ENCODE measurements at regions not wholly inside any gene's neighbourhood (a gene's known extent, or its start where the extent isn't known, plus 50 kb on each side); places are given as distances from the start of the nearest gene placed in this dataset.

GRCh38 chr20:56845546-56846086, 216.5 kb downstream of the TFAP2C start:
- Mint-ChIP-seq H3K27me3 (peaks cover 18% of the 10 kb centered on the region), H3K9me3 (no peaks in the 10 kb centered on the region), H3K4me1 (ENCODE audit: low read depth) (no peaks in the 10 kb centered on the region), H3K4me3 (no peak overlapping the region), H3K36me3 (ENCODE audit: low read depth) (no peaks in the 10 kb centered on the region), H3K27ac (no peak overlapping the region)
- ChIA-PET POLR2A (no interaction called here), CTCF (no interaction called here)
- Histone ChIP-seq H3K4me1 (ENCODE audit: insufficient read depth, low read length) (no peaks in the 10 kb centered on the region), H3K9me3 (ENCODE audit: control insufficient read depth in 1 of 2, insufficient read depth in 1 of 2, low read length in 2 of 2) (peaks cover 0 to 21% of the 10 kb centered on the region in 2 experiments), H3K4me3 (ENCODE audit: low read length) (no peak overlapping the region), H3K27ac (ENCODE audit: low read depth in 1 of 2, low read length in 2 of 2) (no peak overlapping the region), H3K36me3 (ENCODE audit: insufficient read depth, low read length) (no peaks in the 10 kb centered on the region), H3K27me3 (ENCODE audit: control insufficient read depth in 1 of 2, insufficient read depth in 2 of 2, low read length in 2 of 2) (peaks cover 0 to 5% of the 10 kb centered on the region in 2 experiments)
- ATAC-seq (ENCODE audit: poor library complexity) (no peak), DNase-seq (no peak)
- no peak for TF ChIP-seq CTCF (IDR thresholded peaks at IDR 0.05)
- intact Hi-C loops (cut with DNase I, micrococcal nuclease), result no loop called here

DNA sequence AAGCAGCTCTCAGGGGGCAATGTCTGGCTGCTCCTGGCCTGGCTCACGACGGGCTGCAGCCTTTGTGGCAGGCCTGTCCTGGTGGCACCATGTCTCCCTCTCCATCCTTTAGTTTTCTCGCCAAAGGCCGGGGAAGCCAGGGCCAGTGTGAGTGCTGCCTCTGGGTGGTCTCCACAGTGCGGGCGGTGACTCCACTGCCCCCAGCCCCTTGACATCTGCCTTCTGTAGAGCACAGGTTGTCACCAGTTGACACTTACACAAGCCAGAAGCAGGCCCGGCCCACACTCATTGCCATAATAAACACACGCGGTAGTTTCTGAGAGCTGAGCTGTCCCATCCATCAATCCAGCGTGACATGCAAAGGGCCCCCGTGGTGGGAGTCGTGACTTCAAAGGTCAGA, 219.5 kb downstream of the TFAP2C start:
- peaks cover 0 to 4% of the 10 kb centered on the region in 2 experiments for H3K27me3 ChIP-seq (ENCODE audit: control insufficient read depth in 1 of 2, insufficient read depth in 2 of 2, low read length in 2 of 2)
- no peaks in the 10 kb centered on the region for H3K4me1 ChIP-seq (ENCODE audit: insufficient read depth, low read length)
- ATAC-seq (ENCODE audit: poor library complexity), result no peak
- no peak overlapping the region for H3K27ac Mint-ChIP-seq
- peaks cover 0 to 7% of the 10 kb centered on the region in 2 experiments for H3K9me3 ChIP-seq (ENCODE audit: control insufficient read depth in 1 of 2, insufficient read depth in 1 of 2, low read length in 2 of 2)
- no peak overlapping the region for H3K27ac ChIP-seq (ENCODE audit: low read depth in 1 of 2, low read length in 2 of 2)
- H3K36me3 Mint-ChIP-seq (ENCODE audit: low read depth), result no peaks in the 10 kb centered on the region
- TF ChIP-seq CTCF (IDR thresholded peaks at IDR 0.05), result no peak
- no peak overlapping the region for H3K4me3 Mint-ChIP-seq
- ChIA-PET POLR2A (no interaction called here), CTCF (no interaction called here)
- no peaks in the 10 kb centered on the region for H3K4me1 Mint-ChIP-seq (ENCODE audit: low read depth)
- H3K9me3 Mint-ChIP-seq, result no peaks in the 10 kb centered on the region
- intact Hi-C loops (cut with DNase I, micrococcal nuclease), result no loop called here
- H3K27me3 Mint-ChIP-seq, result peaks cover 18% of the 10 kb centered on the region
- H3K36me3 ChIP-seq (ENCODE audit: insufficient read depth, low read length), result no peaks in the 10 kb centered on the region
- no peak for DNase-seq
- no peak overlapping the region for H3K4me3 ChIP-seq (ENCODE audit: low read length)

GRCh38 chr20:56851552-56851951, 222.4 kb downstream of the TFAP2C start:
- H3K27me3 Mint-ChIP-seq, result peaks cover 10% of the 10 kb centered on the region
- CTCF ChIA-PET, result no interaction called here
- no peaks in the 10 kb centered on the region for H3K4me1 Mint-ChIP-seq (ENCODE audit: low read depth)
- H3K27ac ChIP-seq (ENCODE audit: low read depth in 1 of 2, low read length in 2 of 2), result no peak overlapping the region
- H3K4me1 ChIP-seq (ENCODE audit: insufficient read depth, low read length), result no peaks in the 10 kb centered on the region
- H3K9me3 ChIP-seq (ENCODE audit: control insufficient read depth in 1 of 2, insufficient read depth in 1 of 2, low read length in 2 of 2), result peaks cover 0 to 6% of the 10 kb centered on the region in 2 experiments
- no peak overlapping the region for H3K27ac Mint-ChIP-seq
- no peak for TF ChIP-seq CTCF (IDR thresholded peaks at IDR 0.05)
- H3K4me3 ChIP-seq (ENCODE audit: low read length), result no peak overlapping the region
- POLR2A ChIA-PET, result no interaction called here
- H3K36me3 ChIP-seq (ENCODE audit: insufficient read depth, low read length), result no peaks in the 10 kb centered on the region
- intact Hi-C loops (cut with DNase I, micrococcal nuclease), result no loop called here
- H3K4me3 Mint-ChIP-seq, result no peak overlapping the region
- H3K27me3 ChIP-seq (ENCODE audit: control insufficient read depth in 1 of 2, insufficient read depth in 2 of 2, low read length in 2 of 2), result no peaks in the 10 kb centered on the region
- no peaks in the 10 kb centered on the region for H3K36me3 Mint-ChIP-seq (ENCODE audit: low read depth)
- H3K9me3 Mint-ChIP-seq, result no peaks in the 10 kb centered on the region
- DNase-seq (no peak), ATAC-seq (ENCODE audit: poor library complexity) (no peak)

Data from CD4-positive, alpha-beta T cell (primary cell).